ENCODE measurements at regions not wholly inside any gene's neighbourhood (a gene's known extent, or its start where the extent isn't known, plus 50 kb on each side); places are given as distances from the start of the nearest gene placed in this dataset.

DNA sequence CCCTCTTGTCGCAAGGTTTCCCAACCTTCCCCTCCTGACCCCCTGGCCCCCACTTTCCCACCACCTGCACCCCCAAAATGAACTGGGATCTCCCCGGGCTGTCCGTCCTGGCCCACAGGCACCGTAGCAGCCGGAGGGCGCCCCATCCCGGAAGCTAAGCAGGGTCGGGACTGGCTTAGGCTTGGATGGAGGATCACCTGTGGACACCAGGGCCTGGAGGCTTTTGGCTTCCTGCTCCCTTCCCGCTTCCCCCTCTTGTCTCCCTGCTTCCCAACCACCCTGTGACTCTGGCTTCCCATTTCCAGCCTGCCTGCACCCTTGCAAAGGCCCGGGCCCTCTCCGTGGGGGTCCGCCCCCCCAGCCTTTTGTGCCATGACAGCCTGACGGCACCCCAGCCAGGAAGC, 2291.3 kb downstream of the TP53TG3F start:
- H3K27me3 ChIP-seq (ENCODE audit: low read depth): no peaks in the 10 kb centered on the region
- peaks cover 3% of the 10 kb centered on the region for H3K9me3 ChIP-seq
- DNase-seq (no peak), ATAC-seq (no peak)
- no peak overlapping the region for H3K4me3 ChIP-seq
- intact Hi-C loops (cut with DNase I): no loop called here
- H3K4me1 ChIP-seq: no peaks in the 10 kb centered on the region
- no peak for TF ChIP-seq CTCF (IDR thresholded peaks at IDR 0.05)
- no peak overlapping the region for H3K27ac ChIP-seq
- H3K36me3 ChIP-seq: no peaks in the 10 kb centered on the region

DNA sequence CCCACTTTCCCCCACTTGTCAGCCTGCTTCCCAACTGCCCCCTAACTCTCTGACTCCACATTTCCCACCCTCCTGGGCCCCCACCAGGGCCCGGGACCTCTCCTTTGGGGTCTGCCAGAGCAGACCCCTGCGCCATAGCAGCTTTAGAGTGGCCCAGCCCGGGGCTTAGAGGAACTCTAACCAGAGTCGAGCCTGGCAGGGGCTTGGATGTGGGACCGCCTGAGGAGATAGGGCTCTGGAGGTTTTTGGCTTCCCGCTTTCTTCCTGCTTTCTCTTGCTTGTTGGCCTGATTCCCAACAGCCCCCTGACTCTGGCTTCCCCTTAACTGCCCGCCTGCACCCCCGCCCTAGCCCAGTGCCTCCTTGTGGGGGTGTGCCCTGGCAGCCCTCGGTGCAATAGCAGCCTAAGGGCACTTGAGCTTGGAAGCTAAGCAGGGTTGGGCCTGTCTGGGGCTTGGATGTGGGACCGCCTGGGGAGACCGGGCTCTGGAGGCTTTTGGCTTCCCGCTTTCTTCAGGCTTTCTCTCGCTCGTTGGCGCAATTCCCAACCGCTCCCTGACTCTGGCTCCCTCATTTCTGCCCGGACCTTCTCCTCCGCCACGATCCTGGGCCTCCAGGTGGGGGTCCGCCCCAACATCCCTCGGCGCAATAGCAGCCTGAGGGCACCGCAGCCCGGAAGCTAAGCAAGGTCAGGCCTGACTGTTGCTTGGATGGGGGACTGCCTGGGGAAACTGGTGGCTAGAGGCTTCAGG, 2292.0 kb downstream of the TP53TG3F start:
- H3K4me1 ChIP-seq: no peaks in the 10 kb centered on the region
- no peaks in the 10 kb centered on the region for H3K36me3 ChIP-seq
- no peak overlapping the region for H3K27ac ChIP-seq
- no peaks in the 10 kb centered on the region for H3K27me3 ChIP-seq (ENCODE audit: low read depth)
- peak; percentile 43 for DNase-seq
- ATAC-seq: no peak
- peaks cover 3% of the 10 kb centered on the region for H3K9me3 ChIP-seq
- H3K4me3 ChIP-seq: no peak overlapping the region
- TF ChIP-seq CTCF (IDR thresholded peaks at IDR 0.05): no peak
- intact Hi-C loops (cut with DNase I): no loop called here

DNA sequence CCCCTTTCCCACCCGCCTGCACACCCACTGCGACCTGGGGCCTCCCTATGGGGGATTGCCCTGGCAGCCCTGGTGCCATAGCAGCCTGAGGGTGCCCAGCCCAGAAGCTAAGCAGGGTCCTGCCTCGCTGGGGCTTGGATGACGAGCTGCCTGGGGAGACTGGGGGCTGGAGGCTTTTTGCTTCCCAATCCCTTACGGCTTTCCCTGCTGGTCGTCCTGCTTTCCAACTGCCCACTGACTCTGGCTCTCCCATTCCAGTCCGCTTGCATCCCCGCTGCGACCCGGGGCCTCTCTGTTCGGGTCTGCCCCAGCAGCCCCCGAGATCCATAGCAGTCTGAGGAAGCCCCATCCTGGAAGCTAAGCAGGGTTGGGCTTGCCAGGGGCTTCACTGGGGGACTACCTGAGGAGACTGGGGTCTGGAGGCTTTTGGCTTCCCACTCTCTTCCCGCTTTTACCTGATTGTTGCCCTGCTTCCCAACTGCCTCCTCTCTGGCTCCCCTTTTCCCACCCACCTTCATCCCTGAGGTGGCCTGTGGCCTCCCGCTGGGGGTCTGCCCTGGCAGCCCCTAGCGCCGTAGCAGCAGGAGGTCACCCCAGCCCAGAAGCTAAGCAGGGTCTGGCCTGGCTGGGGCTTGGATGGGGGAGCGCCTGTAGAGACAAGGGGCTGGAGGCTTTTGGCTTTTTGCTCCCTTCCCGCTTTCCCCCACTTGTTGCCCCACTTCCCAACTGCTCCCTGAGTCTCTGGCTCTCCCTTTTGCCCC, 2292.8 kb downstream of the TP53TG3F start:
- Histone ChIP-seq H3K27ac (no peak overlapping the region), H3K27me3 (ENCODE audit: low read depth) (no peaks in the 10 kb centered on the region), H3K36me3 (no peaks in the 10 kb centered on the region), H3K4me3 (no peak overlapping the region), H3K4me1 (no peaks in the 10 kb centered on the region), H3K9me3 (peaks cover 5% of the 10 kb centered on the region)
- TF ChIP-seq CTCF (IDR thresholded peaks at IDR 0.05): no peak
- ATAC-seq (no peak), DNase-seq (no peak)
- intact Hi-C loops (cut with DNase I): no loop called here

GRCh38 chr16:35752773-35753558, 2293.6 kb downstream of the TP53TG3F start:
- DNase-seq (peak; percentile 30), ATAC-seq (no peak)
- H3K27ac ChIP-seq: no peak overlapping the region
- intact Hi-C loops (cut with DNase I): no loop called here
- no peak overlapping the region for H3K4me3 ChIP-seq
- H3K4me1 ChIP-seq: no peaks in the 10 kb centered on the region
- peaks cover 6% of the 10 kb centered on the region for H3K9me3 ChIP-seq
- no peak for TF ChIP-seq CTCF (IDR thresholded peaks at IDR 0.05)
- H3K27me3 ChIP-seq (ENCODE audit: low read depth): no peaks in the 10 kb centered on the region
- H3K36me3 ChIP-seq: no peaks in the 10 kb centered on the region

GRCh38 chr16:35753559-35754390, 2294.4 kb downstream of the TP53TG3F start:
- Histone ChIP-seq H3K4me1 (no peaks in the 10 kb centered on the region), H3K36me3 (no peaks in the 10 kb centered on the region), H3K4me3 (no peak overlapping the region), H3K27ac (no peak overlapping the region), H3K9me3 (peaks cover 6% of the 10 kb centered on the region), H3K27me3 (ENCODE audit: low read depth) (no peaks in the 10 kb centered on the region)
- intact Hi-C loops (cut with DNase I): no loop called here
- DNase-seq (peak; percentile 31), ATAC-seq (no peak)
- no peak for TF ChIP-seq CTCF (IDR thresholded peaks at IDR 0.05)

Measured in lower lobe of right lung (tissue), 2 donors.